Ovary (tissue), 7 donors: ENCODE measurements at regions not wholly inside any gene's neighbourhood (a gene's known extent, or its start where the extent isn't known, plus 50 kb on each side); places are given as distances from the start of the nearest gene placed in this dataset.
"Not testable (repeated sequence)": the region's sequence is repeated elsewhere in the genome, so short reads cannot be mapped to it uniquely, and the experiment has no call there.

Experiments
- DNase-seq, 5 donors: peaks; one replicate each; pipeline ENCODE4 v3.0.0-alpha.2; 2019 to 2020
- H3K27ac ChIP-seq, 2 donors: fragments of 200-600 bp; one replicate each; pipeline versions ENCODE4 v1.5.1 to v1.8.0; 2019 to 2022
- H3K27me3 ChIP-seq: fragments of 200-600 bp; one replicate; pipeline ENCODE4 v1.8.0; 2022
- H3K36me3 ChIP-seq: fragments of 200-600 bp; sonication (generic); one replicate; pipeline ENCODE4 v1.5.1; 2019
- H3K4me1 ChIP-seq: one replicate; pipeline ENCODE4 v1.8.1; 2013; ENCODE audit warnings: mild to moderate bottlenecking, moderate library complexity; ENCODE audit not compliant: insufficient read depth
- H3K4me3 ChIP-seq: fragments of 200-600 bp; sonication (generic); one replicate; pipeline ENCODE4 v1.5.1; 2017
- H3K9me3 ChIP-seq, 2 donors: fragments of 200-600 bp in 1 of 2; sonication (generic) in 1 of 2; one replicate each; pipeline versions ENCODE4 v1.5.1 to v1.8.1; 2013 to 2019; ENCODE audit warnings: mild to moderate bottlenecking in 1 of 2, moderate library complexity in 1 of 2
- CTCF ChIP-seq, 3 donors: fragments of 450-650 bp in 2 of 3; fragments of 200-600 bp in 1 of 3; IDR thresholded peaks; one replicate each; pipeline versions ENCODE4 v1.5.1 to v1.8.0; 2016 to 2022; ENCODE audit warnings: antibody characterized with exemption in 3 of 3, mild to moderate bottlenecking in 1 of 3
- EP300 ChIP-seq: sonication (generic); formaldehyde crosslinking; IDR thresholded peaks from one replicate; pipeline ENCODE4 v1.6.1; 2017; ENCODE audit warnings: antibody characterized with exemption
- POLR2A ChIP-seq: fragments of 450-650 bp; IDR thresholded peaks from one replicate; pipeline ENCODE4 v1.6.1; 2017; ENCODE audit warnings: antibody characterized with exemption, mild to moderate bottlenecking, moderate library complexity
- WGBS, 3 donors: extraction: QIAGEN DNeasy Blood & Tissue Kit in 1 of 3; methylation state at CpG; one replicate each; pipeline versions ENCODE4 v1.1.5 to v1.1.7; 2013 to 2017; 5-methylcytosine and 5-hydroxymethylcytosine counted together
- intact Hi-C, 4 donors: fragments of 100-400 bp; cut with DNase I; formaldehyde crosslinking; loops; one replicate each; pipeline versions ENCODE4 v1.11.0 to v1.15.1; 2022 to 2023
- donor health status: DM: no; HTN: no; CAD: no; lungs with moderate emphysema.
- donor health status: DM: no; HTN: no; CAD: no.
- donor health status: Bipolar disorder and iron deficiency.
- donor health status: DM: no; HTN: no; CAD: no.
- donor health status: DM: yes; HTN: yes; CAD: no.

- no peaks in the 10 kb centered on the region for H3K9me3 ChIP-seq
- intact Hi-C loops: no loop called here
- no peaks in the 10 kb centered on the region for H3K4me1 ChIP-seq
- TF ChIP-seq POLR2A (no peak), CTCF (IDR thresholded peaks at IDR 0.05) (no peak), EP300 (no peak)
- DNase-seq: no peak
- H3K4me3 ChIP-seq: no peak overlapping the region
- H3K27me3 ChIP-seq: no peaks in the 10 kb centered on the region
- H3K27ac ChIP-seq: no peak overlapping the region
- H3K36me3 ChIP-seq: no peaks in the 10 kb centered on the region
- WGBS, 3 donors: 59 to 71% (median 62%) methylated on average over 6 of the region's 6 CpGs
Measured at GRCh38 chr3:186439725-186440124, 77.7 kb upstream of the DGKG start.

GRCh38 chr3:186435332-186435731 lies 73.3 kb upstream of the DGKG start:
- WGBS, 3 donors: 93% methylated on average over 25 to 30 of the region's 30 CpGs
- DNase-seq: not testable (repeated sequence)

GRCh38 chr3:186432944-186433732 lies 71.1 kb upstream of the DGKG start:
- Histone ChIP-seq H3K27ac (no peak overlapping the region), H3K4me1 (no peaks in the 10 kb centered on the region), H3K36me3 (no peaks in the 10 kb centered on the region), H3K4me3 (no peak overlapping the region), H3K27me3 (no peaks in the 10 kb centered on the region), H3K9me3 (no peaks in the 10 kb centered on the region)
- intact Hi-C loops: no loop called here
- TF ChIP-seq POLR2A: no peak
- TF ChIP-seq CTCF (IDR thresholded peaks at IDR 0.05): no peak
- TF ChIP-seq EP300: no peak
- DNase-seq: no peak
- WGBS, 3 donors: 79 to 86% (median 82%) methylated on average over 6 of the region's 6 CpGs

More at GRCh38 chr3:186435332-186435731, 73.3 kb upstream of the DGKG start:
- intact Hi-C loops, H3K9me3 ChIP-seq, H3K27ac ChIP-seq, H3K36me3 ChIP-seq, H3K27me3 ChIP-seq, H3K4me3 ChIP-seq, H3K4me1 ChIP-seq: not testable (repeated sequence)

- no peaks in the 10 kb centered on the region for H3K27me3 ChIP-seq
- no peaks in the 10 kb centered on the region for H3K36me3 ChIP-seq
- no peak overlapping the region for H3K4me3 ChIP-seq
- intact Hi-C loops: no loop called here
- H3K9me3 ChIP-seq: no peaks in the 10 kb centered on the region
- WGBS, 3 donors: 60 to 75% (median 61%) methylated on average over 4 of the region's 4 CpGs
- no peak for DNase-seq
- no peak overlapping the region for H3K27ac ChIP-seq
- TF ChIP-seq CTCF (IDR thresholded peaks at IDR 0.05) (no peak), POLR2A (no peak), EP300 (no peak)
- no peaks in the 10 kb centered on the region for H3K4me1 ChIP-seq
Measured at GRCh38 chr3:186432189-186432588, 70.2 kb upstream of the DGKG start.

GRCh38 chr3:186427627-186428281 lies 65.7 kb upstream of the DGKG start:
- no peaks in the 10 kb centered on the region for H3K36me3 ChIP-seq
- TF ChIP-seq POLR2A: no peak
- TF ChIP-seq EP300: no peak
- TF ChIP-seq CTCF (IDR thresholded peaks at IDR 0.05): no peak
- intact Hi-C loops: no loop called here
- H3K27me3 ChIP-seq: no peaks in the 10 kb centered on the region
- H3K4me3 ChIP-seq: no peak overlapping the region
- no peak for DNase-seq
- no peak overlapping the region for H3K27ac ChIP-seq
- WGBS, 3 donors: 61 to 77% (median 71%) methylated on average over 10 of the region's 10 CpGs
- no peaks in the 10 kb centered on the region for H3K9me3 ChIP-seq
- H3K4me1 ChIP-seq: peaks cover 2% of the 10 kb centered on the region
